ENCODE measurements at regions not wholly inside any gene's neighbourhood (a gene's known extent, or its start where the extent isn't known, plus 50 kb on each side); places are given as distances from the start of the nearest gene placed in this dataset.

DNA sequence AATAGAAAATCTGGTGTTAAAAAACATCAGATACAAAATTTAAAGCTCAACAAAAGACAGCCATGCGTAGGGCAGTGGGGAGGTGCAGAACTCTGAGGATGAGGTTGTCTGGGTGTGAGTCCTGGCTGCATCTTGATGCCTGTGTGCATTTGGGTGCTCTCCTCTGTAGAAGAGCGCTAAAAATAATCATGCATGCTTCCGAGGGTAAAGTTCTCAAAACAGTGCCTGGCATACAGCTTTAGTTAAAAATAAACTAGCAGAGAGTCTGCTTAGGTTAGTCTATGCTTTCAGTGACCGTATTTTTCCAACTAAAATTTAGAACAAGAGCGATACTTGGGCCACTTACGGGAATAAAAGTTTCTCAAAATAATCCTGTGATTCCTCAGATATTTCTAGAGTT, 55.5 kb upstream of the SPATA31C2 start:
- TF ChIP-seq, protein P1, sequence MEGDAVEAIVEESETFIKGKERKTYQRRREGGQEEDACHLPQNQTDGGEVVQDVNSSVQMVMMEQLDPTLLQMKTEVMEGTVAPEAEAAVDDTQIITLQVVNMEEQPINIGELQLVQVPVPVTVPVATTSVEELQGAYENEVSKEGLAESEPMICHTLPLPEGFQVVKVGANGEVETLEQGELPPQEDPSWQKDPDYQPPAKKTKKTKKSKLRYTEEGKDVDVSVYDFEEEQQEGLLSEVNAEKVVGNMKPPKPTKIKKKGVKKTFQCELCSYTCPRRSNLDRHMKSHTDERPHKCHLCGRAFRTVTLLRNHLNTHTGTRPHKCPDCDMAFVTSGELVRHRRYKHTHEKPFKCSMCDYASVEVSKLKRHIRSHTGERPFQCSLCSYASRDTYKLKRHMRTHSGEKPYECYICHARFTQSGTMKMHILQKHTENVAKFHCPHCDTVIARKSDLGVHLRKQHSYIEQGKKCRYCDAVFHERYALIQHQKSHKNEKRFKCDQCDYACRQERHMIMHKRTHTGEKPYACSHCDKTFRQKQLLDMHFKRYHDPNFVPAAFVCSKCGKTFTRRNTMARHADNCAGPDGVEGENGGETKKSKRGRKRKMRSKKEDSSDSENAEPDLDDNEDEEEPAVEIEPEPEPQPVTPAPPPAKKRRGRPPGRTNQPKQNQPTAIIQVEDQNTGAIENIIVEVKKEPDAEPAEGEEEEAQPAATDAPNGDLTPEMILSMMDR (conservative IDR thresholded peaks at IDR 0.05; ENCODE audit: low read depth, low read length), result no peak
- no peak for TF ChIP-seq EZH2 (IDR thresholded peaks at IDR 0.05; ENCODE audit: low read length, unreplicated experiment)
- no peak for TF ChIP-seq EZH2phosphoT487 (IDR thresholded peaks at IDR 0.05; ENCODE audit: borderline replicate concordance, low read length)
